ENCODE measurements at regions not wholly inside any gene's neighbourhood (a gene's known extent, or its start where the extent isn't known, plus 50 kb on each side); places are given as distances from the start of the nearest gene placed in this dataset.
A peak's percentile ranks its signal among the peaks of the same experiment; 100 is the strongest.

DNA sequence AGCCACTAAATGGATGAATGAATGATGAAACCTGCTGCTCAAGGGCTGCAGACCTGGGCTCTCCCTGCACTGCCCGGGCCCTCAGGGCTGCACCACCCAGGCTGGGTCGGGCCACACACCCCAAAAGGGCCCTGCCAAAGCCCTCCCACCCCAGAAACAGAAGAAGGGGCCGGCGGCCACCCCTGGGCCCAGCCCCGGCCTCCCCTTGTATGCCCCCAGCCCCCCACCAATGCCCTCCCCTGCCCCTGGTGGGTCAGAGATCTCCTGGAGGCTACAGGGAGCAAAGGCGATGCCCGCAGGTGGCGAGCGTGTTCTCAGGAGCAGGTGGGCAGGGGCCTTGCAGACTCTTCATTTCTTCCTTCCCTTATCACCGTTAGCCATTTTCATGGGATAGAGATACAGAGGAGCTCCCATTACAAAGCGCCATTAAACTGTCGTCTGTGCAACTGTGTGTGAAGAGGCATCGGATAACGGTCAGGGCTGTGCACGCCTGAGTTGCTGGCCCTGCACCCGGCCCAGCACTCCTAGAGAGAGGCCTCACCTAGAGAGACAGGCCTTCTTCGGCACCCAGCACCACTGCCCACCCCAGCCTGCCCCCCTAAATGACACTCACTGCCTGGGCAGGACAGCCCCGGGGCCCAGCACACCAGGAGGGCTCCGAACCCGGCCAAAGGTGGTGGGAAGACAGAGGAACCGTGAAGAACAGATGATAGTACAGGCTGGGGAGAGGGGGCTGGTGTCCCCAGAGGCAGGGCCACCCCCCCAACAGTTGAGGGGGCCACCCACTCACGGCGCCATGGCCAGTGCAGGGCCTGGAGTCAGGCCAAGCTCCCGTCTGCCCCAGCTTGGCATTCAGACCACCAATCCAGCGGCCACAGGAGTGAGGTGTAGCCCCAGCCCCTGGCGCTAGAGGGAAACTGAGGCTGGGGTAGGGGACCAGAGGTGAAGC lies 133.7 kb downstream of the FAM53A start:
- DNase-seq (ENCODE audit: extremely low read depth in 1 of 4, low spot score in 3 of 4) (no peak), FAIRE-seq (peak; percentile 6), ATAC-seq (peak; percentile 32; the same call in 2 of the 3 replicates)
- Histone ChIP-seq H3K36me3 (ENCODE audit: control insufficient read depth, insufficient read depth, low read length) (no peaks in the 10 kb centered on the region), H3K4me3 (no peak overlapping the region), H3K79me2 (ENCODE audit: control insufficient read depth, insufficient read depth, low read length) (no peaks in the 10 kb centered on the region), H2AFZ (ENCODE audit: low read depth, low read length) (no peak overlapping the region), H3K27ac (ENCODE audit: extremely low read depth, low read depth, low read length) (no peak overlapping the region), H4K20me1 (replicated peaks; ENCODE audit: control insufficient read depth, insufficient read depth, low read length) (no peaks in the 10 kb centered on the region), H3K9me3 (replicated peaks; ENCODE audit: control insufficient read depth, insufficient read depth, low read depth, low read length) (no peaks in the 10 kb centered on the region), H3K4me1 (replicated peaks in 1 of 2; ENCODE audit: control insufficient read depth in 2 of 2, insufficient read depth in 2 of 2, low read length in 2 of 2) (peaks cover 0 to 42% of the 10 kb centered on the region in 2 experiments; a peak in 2 of 5 replicates), H3K4me2 (ENCODE audit: insufficient read depth, low read length) (no peak overlapping the region), H3K9me1 (ENCODE audit: control insufficient read depth, insufficient read depth, low read length) (no peaks in the 10 kb centered on the region), H3K27me3 (ENCODE audit: control insufficient read depth in 2 of 2, insufficient read depth in 2 of 2, low read length in 2 of 2) (peaks cover 3 to 48% of the 10 kb centered on the region in 2 experiments; a peak in 4 of 5 replicates), H3K9ac (ENCODE audit: insufficient read depth in 1 of 2, low read depth in 2 of 2, low read length in 2 of 2) (no peak overlapping the region; a peak in 1 of 4 replicates)
- in situ Hi-C loops (cut with MboI) (no loop called here), intact Hi-C loops (cut with micrococcal nuclease) (no loop called here)
- POLR2A ChIA-PET = interaction anchor here (0.7 kb wide), 1 partner anchor 194 kb away, joined by 3 read pairs; no protein-coding TSS in a partner anchor
- 7% methylated on average over 21 of the region's 26 CpGs for WGBS (ENCODE audit: insufficient coverage, low coverage, missing lambda C conversion rate)
- TF ChIP-seq ZFX (CRISPR knock-in tag; IDR thresholded peaks at IDR 0.05) = 0 out of 2 replicates have a peak, but pooled peaks have one; percentile 17
- TF ChIP-seq, protein P1, sequence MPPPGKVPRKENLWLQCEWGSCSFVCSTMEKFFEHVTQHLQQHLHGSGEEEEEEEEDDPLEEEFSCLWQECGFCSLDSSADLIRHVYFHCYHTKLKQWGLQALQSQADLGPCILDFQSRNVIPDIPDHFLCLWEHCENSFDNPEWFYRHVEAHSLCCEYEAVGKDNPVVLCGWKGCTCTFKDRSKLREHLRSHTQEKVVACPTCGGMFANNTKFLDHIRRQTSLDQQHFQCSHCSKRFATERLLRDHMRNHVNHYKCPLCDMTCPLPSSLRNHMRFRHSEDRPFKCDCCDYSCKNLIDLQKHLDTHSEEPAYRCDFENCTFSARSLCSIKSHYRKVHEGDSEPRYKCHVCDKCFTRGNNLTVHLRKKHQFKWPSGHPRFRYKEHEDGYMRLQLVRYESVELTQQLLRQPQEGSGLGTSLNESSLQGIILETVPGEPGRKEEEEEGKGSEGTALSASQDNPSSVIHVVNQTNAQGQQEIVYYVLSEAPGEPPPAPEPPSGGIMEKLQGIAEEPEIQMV (tag; conservative IDR thresholded peaks at IDR 0.05; ENCODE audit: low read depth) = no peak
- TF ChIP-seq TCF3 (CRISPR knock-in tag; IDR thresholded peaks at IDR 0.05) = peak; percentile 47
- no TSS peak for BruUV-seq (replicated peaks)
- CTCF ChIA-PET (ENCODE audit: low intra/inter-chr PET ratio) = no interaction called here

All from K562 (cell line).